ENCODE measurements at regions not wholly inside any gene's neighbourhood (a gene's known extent, or its start where the extent isn't known, plus 50 kb on each side); places are given as distances from the start of the nearest gene placed in this dataset.

GRCh38 chr3:68129065-68129464 lies 474.7 kb upstream of the SUCLG2 start:
- Histone ChIP-seq H2AFZ (ENCODE audit: low read depth, low read length) (no peak overlapping the region), H3K79me1 (replicated peaks; ENCODE audit: low read length, poor library complexity, severe bottlenecking) (no peaks in the 10 kb centered on the region), H2BK12ac (ENCODE audit: low read length in 2 of 2) (no peak overlapping the region), H3K9me3 (ENCODE audit: control insufficient read depth, low read length) (peaks cover 3% of the 10 kb centered on the region), H3K4me1 (ENCODE audit: control insufficient read depth, insufficient read depth, low read depth, low read length) (no peaks in the 10 kb centered on the region), H2BK120ac (ENCODE audit: low read depth, low read length) (no peak overlapping the region), H2AK5ac (ENCODE audit: low read length, severe bottlenecking) (no peak overlapping the region), H3K4ac (ENCODE audit: low read depth in 1 of 2, low read length in 2 of 2) (no peak overlapping the region), H4K8ac (ENCODE audit: low read length) (no peak overlapping the region), H3K4me3 (ENCODE audit: insufficient read depth in 1 of 2, low read depth in 1 of 2, low read length in 2 of 2) (no peak overlapping the region), H3K27ac (ENCODE audit: low read length, poor library complexity, severe bottlenecking) (no peak overlapping the region), H3K14ac (ENCODE audit: low read length in 2 of 2) (no peak overlapping the region), H2BK5ac (ENCODE audit: low read depth, low read length, poor library complexity, severe bottlenecking) (no peak overlapping the region), H3K27me3 (ENCODE audit: control insufficient read depth in 1 of 2, insufficient read depth in 1 of 2, low read length in 2 of 2) (peaks cover 0 to 3% of the 10 kb centered on the region in 2 experiments), H2BK15ac (ENCODE audit: low read depth, poor library complexity, severe bottlenecking) (no peak overlapping the region), H3K23ac (ENCODE audit: low read length in 2 of 2) (no peak overlapping the region), H3K36me3 (ENCODE audit: control insufficient read depth in 1 of 2, insufficient read depth in 2 of 2, low read depth in 1 of 2, low read length in 2 of 2) (no peaks in the 10 kb centered on the region), H3K9ac (ENCODE audit: low read length) (no peak overlapping the region), H3K4me2 (ENCODE audit: low read length, poor library complexity, severe bottlenecking) (no peak overlapping the region), H3K18ac (ENCODE audit: low read depth in 1 of 2, low read length in 2 of 2) (no peak overlapping the region), H4K91ac (ENCODE audit: low read length) (no peak overlapping the region)
- DNase-seq = no peak
- WGBS = 53% methylated on average over 3 of the region's 3 CpGs

DNA sequence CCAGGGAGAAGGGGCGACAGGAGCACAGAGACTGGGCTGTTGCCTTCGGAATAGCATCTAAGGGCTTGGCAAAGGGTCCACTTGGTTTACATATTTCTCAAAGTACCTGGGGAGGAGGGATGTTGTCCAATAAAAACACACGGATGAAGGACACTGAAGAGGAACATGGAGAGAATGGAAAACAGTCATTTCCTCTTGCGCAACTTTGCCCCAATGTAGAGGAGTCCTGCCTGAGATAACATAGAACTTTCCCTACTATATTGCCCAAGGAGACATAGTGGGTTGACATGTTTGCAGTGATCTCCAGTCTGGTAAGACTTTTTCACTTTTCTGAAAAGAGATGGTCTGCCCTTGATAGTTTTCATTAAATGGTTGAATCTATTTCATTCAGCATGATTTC lies 468.8 kb upstream of the SUCLG2 start:
- H4K91ac ChIP-seq (ENCODE audit: low read length) = no peak overlapping the region
- no peak overlapping the region for H2BK12ac ChIP-seq (ENCODE audit: low read length in 2 of 2)
- H3K4ac ChIP-seq (ENCODE audit: low read depth in 1 of 2, low read length in 2 of 2) = no peak overlapping the region
- H3K4me3 ChIP-seq (ENCODE audit: insufficient read depth in 1 of 2, low read depth in 1 of 2, low read length in 2 of 2) = no peak overlapping the region
- H3K79me1 ChIP-seq (replicated peaks; ENCODE audit: low read length, poor library complexity, severe bottlenecking) = no peaks in the 10 kb centered on the region
- no peak overlapping the region for H3K4me2 ChIP-seq (ENCODE audit: low read length, poor library complexity, severe bottlenecking)
- H3K18ac ChIP-seq (ENCODE audit: low read depth in 1 of 2, low read length in 2 of 2) = no peak overlapping the region
- H3K36me3 ChIP-seq (ENCODE audit: control insufficient read depth in 1 of 2, insufficient read depth in 2 of 2, low read depth in 1 of 2, low read length in 2 of 2) = no peaks in the 10 kb centered on the region
- no peak overlapping the region for H2AK5ac ChIP-seq (ENCODE audit: low read length, severe bottlenecking)
- H2AFZ ChIP-seq (ENCODE audit: low read depth, low read length) = no peak overlapping the region
- no peak overlapping the region for H2BK15ac ChIP-seq (ENCODE audit: low read depth, poor library complexity, severe bottlenecking)
- WGBS = 82% methylated on average over 4 of the region's 4 CpGs
- no peak overlapping the region for H4K8ac ChIP-seq (ENCODE audit: low read length)
- no peaks in the 10 kb centered on the region for H3K4me1 ChIP-seq (ENCODE audit: control insufficient read depth, insufficient read depth, low read depth, low read length)
- no peak overlapping the region for H3K23ac ChIP-seq (ENCODE audit: low read length in 2 of 2)
- H2BK5ac ChIP-seq (ENCODE audit: low read depth, low read length, poor library complexity, severe bottlenecking) = no peak overlapping the region
- no peak overlapping the region for H3K9ac ChIP-seq (ENCODE audit: low read length)
- no peak overlapping the region for H3K27ac ChIP-seq (ENCODE audit: low read length, poor library complexity, severe bottlenecking)
- peaks cover 0 to 3% of the 10 kb centered on the region in 2 experiments for H3K27me3 ChIP-seq (ENCODE audit: control insufficient read depth in 1 of 2, insufficient read depth in 1 of 2, low read length in 2 of 2)
- no peak overlapping the region for H3K14ac ChIP-seq (ENCODE audit: low read length in 2 of 2)
- peaks cover 7% of the 10 kb centered on the region for H3K9me3 ChIP-seq (ENCODE audit: control insufficient read depth, low read length)
- no peak for DNase-seq
- H2BK120ac ChIP-seq (ENCODE audit: low read depth, low read length) = no peak overlapping the region

- DNase-seq = no peak
- Histone ChIP-seq H3K18ac (ENCODE audit: low read depth in 1 of 2, low read length in 2 of 2) (no peak overlapping the region), H3K23ac (ENCODE audit: low read length in 2 of 2) (no peak overlapping the region), H2BK15ac (ENCODE audit: low read depth, poor library complexity, severe bottlenecking) (no peak overlapping the region), H2BK12ac (ENCODE audit: low read length in 2 of 2) (no peak overlapping the region), H3K9me3 (ENCODE audit: control insufficient read depth, low read length) (peaks cover 7% of the 10 kb centered on the region), H3K4me2 (ENCODE audit: low read length, poor library complexity, severe bottlenecking) (no peak overlapping the region), H3K4me3 (ENCODE audit: insufficient read depth in 1 of 2, low read depth in 1 of 2, low read length in 2 of 2) (no peak overlapping the region), H3K79me1 (replicated peaks; ENCODE audit: low read length, poor library complexity, severe bottlenecking) (no peaks in the 10 kb centered on the region), H4K8ac (ENCODE audit: low read length) (no peak overlapping the region), H2BK120ac (ENCODE audit: low read depth, low read length) (no peak overlapping the region), H3K27ac (ENCODE audit: low read length, poor library complexity, severe bottlenecking) (no peak overlapping the region), H3K14ac (ENCODE audit: low read length in 2 of 2) (no peak overlapping the region), H4K91ac (ENCODE audit: low read length) (no peak overlapping the region), H3K36me3 (ENCODE audit: control insufficient read depth in 1 of 2, insufficient read depth in 2 of 2, low read depth in 1 of 2, low read length in 2 of 2) (no peaks in the 10 kb centered on the region), H2AK5ac (ENCODE audit: low read length, severe bottlenecking) (no peak overlapping the region), H3K27me3 (ENCODE audit: control insufficient read depth in 1 of 2, insufficient read depth in 1 of 2, low read length in 2 of 2) (peaks cover 0 to 3% of the 10 kb centered on the region in 2 experiments), H3K9ac (ENCODE audit: low read length) (no peak overlapping the region), H2BK5ac (ENCODE audit: low read depth, low read length, poor library complexity, severe bottlenecking) (no peak overlapping the region), H2AFZ (ENCODE audit: low read depth, low read length) (no peak overlapping the region), H3K4me1 (ENCODE audit: control insufficient read depth, insufficient read depth, low read depth, low read length) (no peaks in the 10 kb centered on the region), H3K4ac (ENCODE audit: low read depth in 1 of 2, low read length in 2 of 2) (no peak overlapping the region)
- no CpG with 5 or more reads among the region's 1 CpG for WGBS
These were observed 466.9 kb upstream of the SUCLG2 start for GRCh38 chr3:68121287-68121686.

DNA sequence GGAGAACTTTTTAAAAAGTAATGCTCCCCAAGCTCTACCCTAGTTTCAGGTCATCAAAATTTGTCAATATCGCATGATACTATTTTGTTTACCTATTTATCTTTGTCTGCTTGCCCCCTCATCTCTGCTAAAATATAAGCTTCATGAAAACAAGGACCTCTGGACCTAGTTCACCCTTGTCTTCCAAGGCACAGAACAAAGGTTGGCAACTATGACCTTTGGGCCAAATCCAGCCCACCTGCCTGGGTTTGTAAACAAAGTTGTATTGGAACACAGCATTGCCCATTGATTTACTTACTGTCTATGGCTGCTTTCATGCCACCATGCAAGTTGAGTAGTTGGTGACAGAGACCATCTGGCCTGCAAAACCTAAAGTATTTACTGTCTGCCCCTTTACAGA lies 462.2 kb upstream of the SUCLG2 start:
- Histone ChIP-seq H3K27ac (ENCODE audit: low read length, poor library complexity, severe bottlenecking) (no peak overlapping the region), H2BK120ac (ENCODE audit: low read depth, low read length) (no peak overlapping the region), H2AK5ac (ENCODE audit: low read length, severe bottlenecking) (no peak overlapping the region), H4K8ac (ENCODE audit: low read length) (no peak overlapping the region), H3K9me3 (ENCODE audit: control insufficient read depth, low read length) (peaks cover 7% of the 10 kb centered on the region), H3K36me3 (ENCODE audit: control insufficient read depth in 1 of 2, insufficient read depth in 2 of 2, low read depth in 1 of 2, low read length in 2 of 2) (no peaks in the 10 kb centered on the region), H3K4me3 (ENCODE audit: insufficient read depth in 1 of 2, low read depth in 1 of 2, low read length in 2 of 2) (no peak overlapping the region), H4K91ac (ENCODE audit: low read length) (no peak overlapping the region), H3K18ac (ENCODE audit: low read depth in 1 of 2, low read length in 2 of 2) (no peak overlapping the region), H3K14ac (ENCODE audit: low read length in 2 of 2) (no peak overlapping the region), H3K27me3 (ENCODE audit: control insufficient read depth in 1 of 2, insufficient read depth in 1 of 2, low read length in 2 of 2) (no peaks in the 10 kb centered on the region), H3K4ac (ENCODE audit: low read depth in 1 of 2, low read length in 2 of 2) (no peak overlapping the region), H2AFZ (ENCODE audit: low read depth, low read length) (no peak overlapping the region), H2BK12ac (ENCODE audit: low read length in 2 of 2) (no peak overlapping the region), H3K4me1 (ENCODE audit: control insufficient read depth, insufficient read depth, low read depth, low read length) (no peaks in the 10 kb centered on the region), H3K9ac (ENCODE audit: low read length) (no peak overlapping the region), H2BK5ac (ENCODE audit: low read depth, low read length, poor library complexity, severe bottlenecking) (no peak overlapping the region), H3K4me2 (ENCODE audit: low read length, poor library complexity, severe bottlenecking) (no peak overlapping the region), H3K23ac (ENCODE audit: low read length in 2 of 2) (no peak overlapping the region), H2BK15ac (ENCODE audit: low read depth, poor library complexity, severe bottlenecking) (no peak overlapping the region), H3K79me1 (replicated peaks; ENCODE audit: low read length, poor library complexity, severe bottlenecking) (no peaks in the 10 kb centered on the region)
- WGBS = 85% methylated on average over 1 of the region's 1 CpG
- no peak for DNase-seq
